ENCODE measurements at regions not wholly inside any gene's neighbourhood (a gene's known extent, or its start where the extent isn't known, plus 50 kb on each side); places are given as distances from the start of the nearest gene placed in this dataset.
"Not testable (repeated sequence)": the region's sequence is repeated elsewhere in the genome, so short reads cannot be mapped to it uniquely, and the experiment has no call there.

GRCh38 chr10:43992816-43993215, 344.1 kb upstream of the ZNF32 start:
- DNase-seq: not testable (repeated sequence)

GRCh38 chr10:43986374-43986773, 337.7 kb upstream of the ZNF32 start:
- DNase-seq: no peak

- no peak for DNase-seq
These were observed 337.3 kb upstream of the ZNF32 start for GRCh38 chr10:43985941-43986340.

- DNase-seq: no peak
These were observed 335.2 kb upstream of the ZNF32 start for GRCh38 chr10:43983856-43984271.

GRCh38 chr10:43983405-43983804, 334.7 kb upstream of the ZNF32 start:
- no peak for DNase-seq

GRCh38 chr10:43982250-43982649, 333.6 kb upstream of the ZNF32 start:
- DNase-seq: no peak

- no peak for DNase-seq
These were observed 333.0 kb upstream of the ZNF32 start for GRCh38 chr10:43981696-43982095.

- no peak for DNase-seq
These were observed 332.6 kb upstream of the ZNF32 start for GRCh38 chr10:43981232-43981631.

GRCh38 chr10:43980715-43981114, 332.0 kb upstream of the ZNF32 start:
- DNase-seq: no peak

- DNase-seq: no peak
These were observed 331.6 kb upstream of the ZNF32 start for GRCh38 chr10:43980313-43980712.

GRCh38 chr10:43979551-43979950, 330.9 kb upstream of the ZNF32 start:
- DNase-seq: no peak

GRCh38 chr10:43978936-43979335, 330.3 kb upstream of the ZNF32 start:
- no peak for DNase-seq

- DNase-seq: no peak
These were observed 329.4 kb upstream of the ZNF32 start for GRCh38 chr10:43978091-43978490.

GRCh38 chr10:43976292-43976691, 327.6 kb upstream of the ZNF32 start:
- DNase-seq: no peak

- no peak for DNase-seq
These were observed 325.1 kb upstream of the ZNF32 start for GRCh38 chr10:43973801-43974200.

- DNase-seq: no peak
These were observed 324.4 kb upstream of the ZNF32 start for GRCh38 chr10:43972976-43973647.

- no peak for DNase-seq
These were observed 323.3 kb upstream of the ZNF32 start for GRCh38 chr10:43971981-43972380.

GRCh38 chr10:43971306-43971705, 322.6 kb upstream of the ZNF32 start:
- DNase-seq: no peak

GRCh38 chr10:43970717-43971116, 322.0 kb upstream of the ZNF32 start:
- DNase-seq: no peak

- no peak for DNase-seq
These were observed 321.5 kb upstream of the ZNF32 start for GRCh38 chr10:43970018-43970698.

GRCh38 chr10:43969506-43969905, 320.8 kb upstream of the ZNF32 start:
- DNase-seq: no peak

GRCh38 chr10:43968961-43969360, 320.3 kb upstream of the ZNF32 start:
- DNase-seq: no peak

- no peak for DNase-seq
These were observed 319.4 kb upstream of the ZNF32 start for GRCh38 chr10:43968076-43968475.

- no peak for DNase-seq
These were observed 317.9 kb upstream of the ZNF32 start for GRCh38 chr10:43966571-43966965.

All from NCI-H1694 (cell line).